Stimulated activated CD8-positive, alpha-beta memory T cell treated with anti-CD3 and anti-CD28 coated beads, Interleukin-4, amount 100 ng/mL, for 48 hours (primary cell): ENCODE measurements at regions not wholly inside any gene's neighbourhood (a gene's known extent, or its start where the extent isn't known, plus 50 kb on each side); places are given as distances from the start of the nearest gene placed in this dataset.
"Not testable (repeated sequence)": the region's sequence is repeated elsewhere in the genome, so short reads cannot be mapped to it uniquely, and the experiment has no call there.

Source experiments
- DNase-seq: peaks from one replicate; pipeline ENCODE4 v3.0.0-alpha.2; 2020

DNA sequence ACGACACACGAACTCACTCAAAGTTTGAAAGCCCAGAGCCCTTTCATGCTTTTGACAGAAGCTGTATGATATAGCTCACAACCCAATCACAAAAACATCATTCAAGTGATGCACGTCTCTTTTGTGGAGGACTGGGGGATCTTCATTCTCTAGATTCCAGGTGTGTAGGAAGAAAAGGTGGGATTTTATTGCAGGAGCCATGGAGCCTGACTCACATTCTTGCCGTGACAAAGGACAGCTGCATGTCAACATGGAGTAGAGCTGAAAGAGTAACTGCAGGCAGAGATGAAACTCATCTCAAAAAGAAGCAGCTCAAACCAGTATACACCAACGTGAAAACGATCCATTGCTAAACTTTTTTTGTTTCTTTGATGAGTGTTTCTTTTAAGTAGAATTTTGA lies 50.9 kb upstream of the PDE1A start:
- no peak for DNase-seq

DNA sequence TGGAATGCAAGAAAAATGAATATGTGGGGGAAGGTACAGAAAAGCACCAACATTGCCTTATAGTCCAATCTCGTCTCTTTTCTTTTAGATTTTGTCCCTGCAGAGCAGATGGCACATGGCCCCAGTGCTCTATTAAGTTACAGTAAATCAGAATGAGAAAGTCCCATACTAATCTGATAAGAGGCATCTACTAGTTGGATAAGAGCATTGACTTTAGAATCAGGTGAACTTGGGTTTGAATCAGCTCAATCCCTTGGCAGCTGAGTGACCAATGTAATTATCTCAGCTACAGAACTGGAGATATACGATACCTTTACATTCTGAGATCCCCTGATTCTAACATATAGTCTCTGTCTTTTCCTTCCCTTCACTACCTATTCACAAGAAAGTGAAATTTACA lies 54.8 kb upstream of the PDE1A start:
- no peak for DNase-seq

DNA sequence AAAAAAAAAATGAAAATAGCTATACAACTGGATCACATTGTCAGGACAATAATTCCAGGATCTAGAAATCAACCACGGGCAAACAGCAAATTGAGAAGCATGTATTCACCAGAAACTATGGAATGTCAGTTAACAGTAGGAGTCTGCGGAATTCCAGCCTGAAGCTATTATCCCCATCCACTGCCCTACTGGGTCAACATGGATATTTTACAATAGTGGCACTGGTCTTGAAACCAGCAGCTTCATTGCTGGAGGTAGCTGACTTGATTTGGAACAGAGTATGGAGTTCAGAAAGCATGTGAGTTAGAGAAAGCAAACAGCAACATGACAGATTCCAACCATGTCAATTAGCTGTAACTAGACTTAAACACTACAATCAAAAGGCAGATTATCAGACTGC lies 55.7 kb upstream of the PDE1A start:
- no peak for DNase-seq

DNA sequence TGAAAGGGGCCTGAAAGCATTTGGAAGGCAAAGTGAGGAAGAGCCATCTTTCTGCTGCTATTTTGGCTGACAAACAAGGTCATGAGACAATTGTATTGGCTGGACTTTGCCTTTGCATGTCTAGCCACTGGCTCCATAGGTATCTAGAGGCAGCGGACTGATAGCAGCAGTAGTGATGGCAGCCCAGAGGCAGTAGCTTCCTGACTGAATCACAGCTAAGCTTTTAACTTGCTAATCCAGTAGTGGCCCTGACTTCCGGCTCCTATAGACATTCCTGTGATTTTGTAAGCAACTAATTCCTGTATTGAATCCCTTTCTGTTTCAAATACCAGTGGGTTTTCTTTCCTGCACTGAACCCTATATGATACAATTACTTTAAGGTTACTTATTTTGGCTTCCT lies 69.8 kb upstream of the PDE1A start:
- DNase-seq, result no peak

DNA sequence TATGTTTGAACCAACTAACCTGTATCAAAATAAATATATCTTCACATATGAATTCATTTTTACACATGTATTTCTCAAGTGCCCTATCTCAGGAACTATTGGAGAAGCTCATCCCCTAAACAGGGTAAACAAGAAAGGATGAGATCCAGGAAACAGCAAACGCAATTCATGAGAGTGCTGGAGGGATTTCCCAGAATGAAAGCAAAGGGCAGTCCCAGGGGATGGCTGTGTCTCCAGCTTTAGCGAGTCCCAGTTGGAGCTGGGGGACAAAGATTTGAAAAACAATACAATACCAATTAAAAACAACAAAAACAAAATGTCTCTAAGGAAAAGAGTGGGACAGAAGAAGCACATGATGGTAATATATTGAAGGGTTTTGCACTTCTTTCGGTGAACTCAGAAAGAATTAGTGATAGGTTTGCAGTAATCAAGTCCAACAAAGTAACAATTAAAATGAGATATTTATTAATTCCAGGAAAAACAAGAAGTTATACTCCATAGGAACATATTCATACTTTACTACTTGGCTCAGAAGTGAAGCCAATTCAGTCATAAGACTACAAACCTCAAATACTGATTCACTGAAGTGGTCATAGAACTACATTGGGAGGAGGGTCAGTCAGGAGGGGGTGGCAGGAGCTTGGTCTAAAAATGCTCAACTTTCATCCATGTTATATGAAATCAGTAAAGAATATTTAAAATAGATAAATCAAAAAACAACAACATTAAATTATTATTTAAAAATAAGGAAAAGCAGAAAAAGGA lies 73.1 kb upstream of the PDE1A start:
- no peak for DNase-seq

DNA sequence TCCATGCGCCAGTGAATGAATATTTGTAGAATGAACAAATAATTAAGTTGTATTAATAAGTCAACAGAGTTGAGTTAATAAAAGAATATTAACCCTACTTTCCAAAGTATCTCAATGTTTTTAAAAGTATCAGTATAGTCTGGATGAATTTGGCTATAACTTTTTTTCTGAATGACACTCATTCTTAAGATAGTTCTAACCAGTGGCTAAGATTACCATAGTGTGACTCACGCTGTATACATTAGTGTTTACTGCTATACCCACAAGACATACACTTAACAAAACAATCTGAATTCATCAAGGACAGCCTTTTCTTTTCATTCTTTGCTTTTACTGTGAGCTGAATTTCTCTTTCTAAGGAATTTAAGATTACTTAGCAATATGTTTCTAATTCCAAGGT lies 77.0 kb upstream of the PDE1A start:
- DNase-seq, result no peak

DNA sequence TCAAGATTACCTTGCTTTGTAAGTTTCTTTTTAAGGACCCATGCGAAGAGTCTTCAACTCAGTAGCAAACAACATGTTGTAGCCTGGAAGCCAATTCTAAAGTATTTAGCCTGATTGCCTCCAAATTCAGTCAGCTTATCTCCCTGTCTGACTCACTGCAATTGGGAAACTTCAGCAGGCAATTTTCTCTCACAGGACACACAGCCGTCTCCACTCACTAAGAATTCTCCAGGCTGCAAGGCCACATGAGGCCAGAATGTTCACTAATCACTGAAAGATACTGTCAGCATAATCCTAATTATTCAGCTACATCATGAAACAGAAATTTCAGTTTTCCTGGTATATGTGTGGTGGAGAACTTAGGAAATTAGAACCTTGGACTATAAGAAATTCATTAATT lies 78.1 kb upstream of the PDE1A start:
- no peak for DNase-seq

DNA sequence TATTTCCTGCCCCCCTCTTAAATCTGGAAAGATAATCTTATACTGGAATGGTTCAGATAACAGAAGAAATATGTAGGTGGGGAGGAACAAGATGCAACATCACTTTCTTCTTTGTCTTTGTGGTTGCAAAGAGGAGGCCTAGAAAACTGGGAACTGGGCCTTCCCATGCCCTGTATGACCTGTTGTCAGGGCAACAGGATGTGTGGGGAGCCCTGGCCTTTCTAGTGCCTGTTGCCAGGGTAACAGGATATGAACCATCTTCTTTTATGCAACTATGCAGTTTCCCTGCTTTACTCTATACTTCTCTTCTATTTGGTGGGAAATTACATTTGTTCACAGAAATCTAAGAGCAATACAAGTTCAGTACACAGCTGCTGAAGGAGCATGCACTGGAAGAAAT lies 79.8 kb upstream of the PDE1A start:
- DNase-seq, result no peak

DNA sequence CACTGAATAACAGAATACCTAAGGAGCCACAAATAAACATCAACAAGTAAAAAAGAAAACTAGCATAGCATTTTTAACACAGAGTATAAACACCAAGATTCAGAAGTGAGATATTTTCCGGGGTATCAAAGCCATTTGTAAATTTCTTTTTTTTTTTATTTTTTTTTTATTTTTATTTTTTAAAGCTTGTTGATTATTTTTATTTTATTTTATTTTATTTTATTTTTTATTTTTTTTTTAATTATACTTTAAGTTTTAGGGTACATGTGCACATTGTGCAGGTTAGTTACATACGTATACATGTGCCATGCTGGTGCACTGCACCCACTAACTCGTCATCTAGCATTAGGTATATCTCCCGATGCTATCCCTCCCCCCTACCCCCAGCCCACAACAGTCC lies 81.7 kb upstream of the PDE1A start:
- DNase-seq, result not testable (repeated sequence)

DNA sequence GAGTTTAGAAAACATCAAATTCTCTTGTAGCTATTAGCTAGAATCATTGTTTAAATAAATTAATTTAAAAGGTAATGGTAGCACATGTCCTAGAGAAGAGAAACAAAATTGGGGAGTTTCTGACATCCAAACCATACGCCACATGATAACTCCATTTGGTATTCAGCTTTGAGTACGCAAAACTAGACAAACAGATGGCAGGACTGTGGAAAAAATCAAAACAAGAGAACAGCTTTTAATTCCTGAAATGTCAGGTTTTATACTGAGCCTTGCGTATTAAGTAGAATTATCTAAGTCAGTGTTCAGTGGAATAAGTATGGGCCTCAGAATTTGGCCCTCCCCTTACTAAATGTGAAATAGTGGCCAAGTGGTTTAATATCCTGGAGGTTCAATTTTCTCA lies 82.4 kb upstream of the PDE1A start:
- no peak for DNase-seq

DNA sequence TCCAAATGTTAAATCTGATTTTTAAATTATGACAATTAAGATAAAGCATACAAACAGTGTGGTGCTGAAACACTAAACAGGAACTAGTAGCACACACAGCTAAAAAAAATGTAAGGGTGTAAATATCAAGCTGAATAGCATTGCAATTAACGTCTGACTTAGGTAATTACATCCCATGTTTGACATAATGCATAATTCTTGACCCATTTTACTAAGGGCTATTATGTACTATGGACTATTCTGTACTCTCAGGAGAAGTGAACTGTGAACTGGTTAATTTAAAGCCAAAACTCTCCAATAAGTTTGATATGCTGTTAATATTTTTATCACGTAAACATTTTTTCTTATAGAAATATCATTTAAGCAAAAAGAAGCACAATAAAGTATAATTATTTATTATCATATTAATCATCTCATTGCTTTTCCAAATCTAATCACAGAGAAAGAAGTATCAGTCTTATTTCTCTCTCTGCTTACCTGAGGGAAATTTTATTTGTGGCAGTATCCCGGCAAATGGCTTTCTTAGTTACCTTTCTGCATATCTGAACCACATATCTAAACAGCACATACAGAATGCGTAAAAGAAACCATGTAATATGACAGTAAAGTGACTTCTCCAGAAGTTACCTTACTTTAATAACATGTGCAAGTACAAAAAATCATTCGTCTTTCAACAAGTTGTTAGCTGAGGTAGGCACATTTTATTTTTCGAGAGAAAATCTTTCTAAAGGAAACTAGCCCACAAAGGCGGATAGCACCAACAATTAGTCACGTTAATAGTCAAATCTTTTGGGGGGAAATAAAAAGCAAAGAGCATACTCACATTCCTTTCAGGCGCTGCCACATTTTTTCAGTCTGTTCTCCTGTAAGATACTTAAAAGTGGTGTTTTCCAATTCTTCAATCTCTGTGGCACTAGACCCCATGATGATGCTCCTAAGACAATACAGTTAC lies 94.9 kb upstream of the PDE1A start:
- DNase-seq, result no peak

DNA sequence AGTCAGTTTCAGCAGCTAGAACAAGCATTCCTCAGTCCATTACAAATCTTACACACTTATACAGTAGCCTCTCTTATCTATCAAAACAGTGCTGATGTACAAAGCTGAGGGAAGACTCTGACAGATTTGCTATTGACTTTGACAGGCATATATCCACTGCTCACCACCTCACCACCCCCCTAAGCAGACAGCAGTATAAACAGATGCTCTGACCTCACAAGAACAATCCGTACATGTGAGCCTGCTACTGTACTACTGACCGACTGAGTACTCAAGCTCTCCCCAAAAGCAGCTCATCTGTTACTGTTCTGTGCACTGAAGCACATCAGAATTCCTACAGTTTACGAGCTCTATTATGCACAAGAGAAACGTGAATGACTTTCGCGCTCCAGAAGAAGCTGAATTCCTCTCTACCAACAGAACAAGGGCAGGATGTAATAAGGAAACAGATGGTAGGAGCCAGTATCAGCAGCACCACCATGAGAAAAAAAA lies 95.6 kb upstream of the PDE1A start:
- no peak for DNase-seq

DNA sequence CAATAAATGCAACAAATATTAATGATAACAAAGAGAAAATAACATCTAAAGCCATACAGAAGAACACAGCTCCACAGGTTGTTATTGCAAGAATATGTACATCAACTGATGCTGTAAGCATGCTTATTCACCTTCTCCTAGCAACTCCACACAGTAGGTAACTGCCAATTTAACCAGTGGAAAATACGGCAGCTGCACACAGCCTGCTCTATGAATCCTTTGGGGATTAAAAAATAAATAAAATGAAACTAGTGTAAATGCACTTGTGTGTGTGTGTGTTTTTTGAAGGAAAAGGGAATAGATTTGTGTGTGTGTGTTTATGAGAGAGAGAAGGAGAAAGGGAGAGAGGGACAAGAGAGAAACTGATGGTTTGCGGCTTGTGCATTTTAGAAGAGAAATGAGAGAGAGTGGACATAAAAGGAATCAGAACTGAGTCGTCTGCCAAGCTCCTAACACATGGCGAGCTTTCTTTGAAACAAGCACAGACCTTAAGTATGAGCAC lies 96.2 kb upstream of the PDE1A start:
- no peak for DNase-seq

DNA sequence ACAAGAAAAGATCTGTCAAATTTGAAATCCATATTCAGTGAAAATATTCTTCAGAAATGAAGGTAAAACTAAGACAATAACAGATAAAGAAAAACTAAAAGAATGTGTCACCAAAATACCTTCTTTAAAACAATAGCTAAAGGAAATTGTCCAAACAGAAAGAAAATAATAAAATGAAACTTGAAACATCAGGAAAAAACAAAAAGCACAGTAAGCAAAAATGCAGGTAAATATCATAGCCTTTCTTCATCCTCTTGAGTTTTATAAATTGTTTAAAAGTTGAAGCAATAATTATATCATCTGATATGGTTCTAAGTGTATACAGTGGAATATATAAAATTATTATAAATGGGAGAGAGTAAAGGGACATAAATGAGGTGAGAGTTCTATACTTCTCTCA lies 103.8 kb upstream of the PDE1A start:
- DNase-seq, result no peak

DNA sequence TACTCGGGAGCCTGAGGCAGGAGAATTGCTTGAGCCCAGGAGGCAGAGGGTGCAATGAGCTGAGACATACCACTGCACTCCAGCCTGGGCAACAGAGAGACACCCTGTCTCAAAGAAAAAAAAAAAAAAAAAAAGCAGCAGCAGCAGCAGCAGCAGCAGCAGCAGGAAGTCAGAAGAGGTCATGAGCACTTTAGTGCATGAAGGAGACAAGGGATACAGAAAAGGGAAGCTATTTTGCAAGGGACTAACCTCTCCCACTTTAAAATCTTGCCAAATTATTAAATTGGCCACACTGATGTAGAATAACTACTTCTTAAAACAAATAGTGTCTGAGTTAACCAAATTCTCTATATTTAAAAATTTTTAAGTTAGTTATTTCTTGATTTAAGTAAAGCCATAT lies 113.4 kb upstream of the PDE1A start:
- DNase-seq, result no peak

DNA sequence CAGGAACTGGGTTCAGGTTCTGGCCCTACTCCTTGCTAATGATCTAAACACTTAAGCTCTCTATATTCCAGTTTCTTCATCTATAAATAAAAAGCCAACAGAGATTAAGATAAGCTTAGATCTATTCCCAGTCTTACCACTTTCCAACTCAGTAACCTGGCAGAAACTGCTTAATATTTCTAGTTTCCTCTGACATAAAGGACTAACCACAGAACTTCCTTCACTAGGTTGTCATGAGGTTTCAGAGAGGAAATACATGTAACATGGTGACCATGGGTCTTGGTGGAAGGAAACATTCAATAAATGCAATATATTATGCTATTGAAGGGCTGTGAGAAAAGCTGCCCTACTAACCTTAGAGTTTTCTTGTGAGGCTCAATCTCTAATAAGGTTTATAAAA lies 114.4 kb upstream of the PDE1A start:
- no peak for DNase-seq

DNA sequence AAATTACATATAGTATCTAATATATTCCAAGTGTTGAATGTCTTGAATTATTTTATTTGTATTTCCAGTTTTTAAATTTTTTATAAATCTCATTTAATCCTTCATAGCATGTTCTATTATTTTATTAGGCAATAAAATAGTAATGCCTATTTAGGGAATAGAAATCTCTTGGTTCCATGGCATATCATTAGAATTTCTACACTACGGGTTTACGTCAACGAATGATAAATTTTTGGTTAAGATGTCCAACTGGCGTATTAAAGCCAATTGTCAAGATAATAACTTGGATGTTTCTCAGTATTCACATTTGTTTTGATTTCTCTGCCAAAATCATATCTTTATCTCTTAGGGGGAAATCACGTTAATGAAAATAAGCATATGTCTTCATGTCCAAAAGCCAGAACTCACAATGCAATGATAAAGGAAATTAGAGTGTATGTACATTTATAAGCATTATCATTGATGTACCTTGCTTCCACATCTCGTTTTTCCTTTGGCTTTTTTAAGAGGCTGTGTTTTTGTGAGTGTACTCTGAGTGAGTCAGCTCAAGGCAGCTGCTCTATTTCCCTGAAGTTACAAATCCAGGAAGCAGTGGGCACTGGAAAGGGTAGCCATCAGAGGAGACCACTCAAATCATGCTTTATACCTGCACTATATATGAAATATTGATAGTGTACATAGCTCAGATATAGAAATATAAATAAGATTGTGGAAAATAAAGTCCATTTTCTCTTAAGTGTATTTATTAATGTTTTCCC lies 115.8 kb upstream of the PDE1A start:
- DNase-seq, result no peak

DNA sequence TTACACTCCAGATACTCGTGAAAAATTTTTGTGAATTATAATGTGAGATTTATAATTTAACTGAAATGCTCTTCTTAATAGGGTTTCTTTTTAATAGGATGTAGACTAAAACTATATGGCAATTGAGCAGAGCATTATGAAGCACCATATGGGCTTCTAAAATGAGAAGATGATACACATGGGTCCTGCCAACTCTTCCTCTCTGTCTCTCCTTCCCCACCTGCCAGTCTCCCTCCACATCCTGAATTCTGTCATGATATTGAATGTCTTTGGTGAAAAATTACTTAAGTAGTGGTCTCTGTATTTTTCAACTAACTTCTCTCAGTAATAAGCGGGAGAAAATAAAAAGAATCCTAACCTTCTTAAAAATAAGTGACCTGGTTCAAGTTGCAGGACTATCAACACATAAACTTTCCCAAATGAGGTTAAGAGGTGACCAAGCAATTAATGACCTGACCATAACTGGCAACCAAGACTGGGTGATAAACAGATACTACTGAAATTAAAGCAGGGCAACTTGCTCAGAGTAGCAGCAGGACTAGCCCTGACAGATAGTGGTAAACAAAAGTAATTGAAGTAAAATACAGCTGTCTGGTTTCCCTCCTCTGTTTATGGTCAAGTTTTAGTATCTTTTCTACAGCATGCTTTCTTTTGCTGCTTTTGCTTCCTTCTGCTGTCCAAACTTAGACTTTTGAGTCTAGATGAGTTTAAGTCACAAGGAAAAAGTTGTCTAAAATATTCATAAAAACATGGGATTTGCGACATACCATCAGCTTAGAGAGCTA lies 117.1 kb upstream of the PDE1A start:
- DNase-seq, result no peak

DNA sequence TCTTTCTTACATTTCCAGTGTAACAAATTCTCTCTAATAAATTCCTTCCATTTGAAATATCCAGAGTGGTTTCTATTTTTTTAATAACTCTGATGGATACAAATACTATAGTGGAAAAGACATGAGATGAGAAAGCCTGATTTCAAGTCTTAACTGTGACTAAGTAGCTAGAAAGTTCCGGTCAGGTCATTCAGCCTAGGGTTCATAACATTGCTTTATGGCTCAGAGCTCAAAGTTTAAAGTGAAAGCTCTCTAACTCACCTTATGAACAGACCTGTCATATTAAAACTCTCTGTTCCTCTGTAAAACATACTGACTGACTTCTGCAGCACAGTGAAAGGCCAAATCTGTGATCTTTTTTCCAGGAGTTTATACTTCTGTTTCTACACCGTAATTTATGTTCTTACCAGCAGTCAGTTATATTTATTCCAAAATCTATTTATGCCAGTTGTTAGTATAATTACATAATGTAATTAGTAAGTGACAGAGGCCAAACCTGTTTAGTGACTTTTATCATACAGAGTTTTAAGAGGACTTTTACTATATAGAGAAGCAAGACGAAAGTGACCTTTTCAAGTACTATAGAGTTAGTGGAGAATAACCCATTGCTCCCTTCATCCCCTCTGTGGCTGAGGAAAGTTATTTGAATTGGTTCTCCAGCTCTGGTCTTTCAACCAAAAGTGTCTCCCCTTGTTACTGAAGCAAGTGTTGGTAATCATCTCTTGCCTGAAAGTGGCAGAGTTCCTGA lies 118.8 kb upstream of the PDE1A start:
- no peak for DNase-seq

DNA sequence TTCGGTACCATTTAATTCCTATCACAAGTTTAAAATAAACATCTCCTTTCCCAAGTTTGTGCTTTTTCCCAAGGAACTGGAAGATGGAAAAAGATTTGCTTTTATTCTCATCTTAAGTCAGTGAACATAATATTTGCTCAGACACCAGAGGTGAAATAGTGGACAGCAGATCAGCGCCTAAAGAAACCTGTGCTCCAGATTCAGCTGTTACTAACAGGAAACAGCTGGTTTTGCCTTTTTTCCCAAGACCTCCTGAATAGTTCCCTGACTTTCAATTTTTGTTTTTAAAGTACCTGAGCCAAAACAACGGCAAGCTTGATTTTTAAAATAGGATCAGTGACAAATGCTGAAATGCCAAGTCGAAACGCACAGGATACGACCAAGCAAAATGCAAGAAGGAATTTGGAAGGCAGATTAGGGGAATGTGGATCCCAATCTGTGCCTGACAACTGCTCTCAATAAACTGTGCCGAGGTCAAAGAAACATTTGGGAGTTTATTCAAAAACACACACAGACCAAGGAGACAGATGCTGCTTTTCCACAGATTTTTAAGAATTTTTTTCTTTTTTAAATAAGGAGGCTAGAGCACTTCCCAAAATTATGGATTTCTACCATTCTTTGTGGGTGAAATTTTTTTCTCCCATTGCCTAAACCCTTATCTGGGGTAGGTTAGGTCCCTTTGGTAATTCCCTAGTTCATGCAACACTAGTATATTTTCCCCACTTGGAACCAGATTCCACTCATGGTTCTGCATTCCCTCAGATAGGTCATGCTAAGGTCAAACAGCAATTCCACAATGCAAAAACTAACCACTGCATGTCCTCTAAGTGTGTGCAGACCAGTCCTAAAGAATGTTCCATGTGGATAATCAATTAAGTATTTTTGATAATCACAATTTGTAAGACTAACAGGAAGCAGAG lies 121.5 kb upstream of the PDE1A start:
- DNase-seq, result no peak
